Left colon (tissue), 2 donors: ENCODE measurements at regions not wholly inside any gene's neighbourhood (a gene's known extent, or its start where the extent isn't known, plus 50 kb on each side); places are given as distances from the start of the nearest gene placed in this dataset.
"Not testable (repeated sequence)": the region's sequence is repeated elsewhere in the genome, so short reads cannot be mapped to it uniquely, and the experiment has no call there.

Experiments used
- ATAC-seq: fragments of 200-7000 bp; cut with Tn5 transposase; one replicate; pipeline ENCODE4 v1.9.1; 2020; ENCODE audit warnings: mild to moderate bottlenecking, moderate library complexity
- DNase-seq, 2 donors: peaks; one replicate each; pipeline ENCODE4 v3.0.0-alpha.2; 2020
- intact Hi-C, 2 donors: fragments of 100-400 bp; cut with DNase I in 1 of 2; cut with micrococcal nuclease in 1 of 2; formaldehyde crosslinking; loops; one replicate each; pipeline versions ENCODE4 v1.11.2 to v1.14.0; 2022; cut with DNase I, micrococcal nuclease
- donor health status: DM: no; HTN: no; CAD: no.
- donor health status: DM: yes; HTN: yes; CAD: no.

- DNase-seq, result no peak
- ATAC-seq, result no peak
- intact Hi-C loops, result no loop called here
These were observed 471.2 kb upstream of the ACTBL2 start for GRCh38 chr5:57953792-57954191.

DNA sequence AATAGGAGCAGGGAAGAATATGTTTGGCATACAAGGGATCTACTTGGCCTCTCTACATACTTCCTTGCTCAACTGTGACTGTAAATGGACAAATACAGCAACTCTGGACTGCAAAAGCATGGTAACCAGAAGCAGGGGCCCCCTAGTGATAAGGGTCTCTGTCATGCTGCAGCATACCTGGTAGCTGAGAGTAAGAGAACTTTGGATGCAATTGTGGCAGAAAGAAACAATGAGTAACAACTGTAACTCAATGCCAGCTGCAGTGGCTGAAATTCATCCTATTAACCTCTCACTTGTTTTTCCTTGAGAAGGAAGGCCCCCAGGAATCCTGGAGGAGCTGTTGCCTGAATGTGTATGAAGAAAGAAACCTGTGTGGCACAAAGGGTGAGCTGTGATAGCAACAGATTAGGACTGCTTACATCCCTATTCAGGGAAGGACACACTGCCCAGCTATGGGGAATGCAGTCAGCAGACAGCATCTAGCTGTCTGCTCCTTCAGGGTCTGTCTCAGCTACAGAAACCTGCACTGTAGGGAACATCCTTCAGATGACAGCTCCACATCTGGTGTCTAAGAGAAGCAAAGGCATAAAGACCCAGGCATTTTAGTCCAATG, 468.1 kb upstream of the ACTBL2 start:
- DNase-seq (no peak), ATAC-seq (no peak)
- intact Hi-C loops, result no loop called here

GRCh38 chr5:57948091-57948490, 465.5 kb upstream of the ACTBL2 start:
- intact Hi-C loops, result no loop called here
- ATAC-seq, result peak; percentile 52
- no peak for DNase-seq

GRCh38 chr5:57947181-57947580, 464.6 kb upstream of the ACTBL2 start:
- no peak for ATAC-seq
- intact Hi-C loops, result no loop called here
- no peak for DNase-seq

GRCh38 chr5:57940879-57941278, 458.3 kb upstream of the ACTBL2 start:
- intact Hi-C loops, result no loop called here
- ATAC-seq (no peak), DNase-seq (no peak)

- DNase-seq, result no peak
- intact Hi-C loops, result no loop called here
- ATAC-seq, result no peak
These were observed 457.6 kb upstream of the ACTBL2 start for GRCh38 chr5:57940236-57940635.

DNA sequence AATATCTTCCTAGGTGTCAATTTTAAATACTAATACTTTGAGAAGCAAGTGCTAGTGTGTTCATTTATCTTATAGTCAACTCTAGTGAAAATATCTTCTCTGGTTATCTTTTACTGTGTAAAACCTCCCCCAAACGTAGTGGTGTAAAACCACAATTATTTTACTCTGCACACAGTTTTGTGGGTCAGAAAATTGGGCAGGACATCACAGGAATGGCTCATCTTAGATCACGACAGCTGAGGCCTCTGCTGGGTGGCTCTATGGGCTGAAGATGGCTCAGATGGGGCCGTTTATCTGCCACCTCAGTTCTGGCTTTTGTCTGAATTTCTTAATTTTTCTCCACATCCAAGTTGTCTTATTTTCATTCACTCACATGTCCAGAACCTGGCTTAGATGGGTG, 457.2 kb upstream of the ACTBL2 start:
- ATAC-seq, result no peak
- DNase-seq, result no peak
- intact Hi-C loops, result no loop called here

DNA sequence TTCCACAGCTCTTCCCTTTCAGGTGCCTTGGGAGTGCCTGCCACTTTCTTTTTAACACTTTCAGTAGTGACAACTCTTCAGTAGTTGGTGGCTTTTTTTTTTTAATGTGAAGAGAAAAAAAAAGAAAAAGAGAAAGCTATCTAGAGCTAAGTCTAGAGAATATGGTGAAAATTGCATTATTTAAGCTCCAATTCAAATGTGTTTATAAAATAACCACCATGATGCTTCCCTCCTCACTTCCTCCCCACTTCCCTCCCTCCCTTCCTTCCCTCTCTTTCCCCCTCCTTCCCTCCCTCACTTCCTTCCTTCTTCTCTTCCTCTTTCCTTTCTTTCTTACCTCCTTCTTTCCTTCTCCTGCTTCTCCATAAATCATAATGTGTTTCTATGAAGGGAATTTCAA, 456.7 kb upstream of the ACTBL2 start:
- DNase-seq (no peak), ATAC-seq (no peak)
- intact Hi-C loops, result no loop called here

GRCh38 chr5:57938174-57938557, 455.6 kb upstream of the ACTBL2 start:
- ATAC-seq, result no peak
- no peak for DNase-seq
- intact Hi-C loops, result no loop called here

DNA sequence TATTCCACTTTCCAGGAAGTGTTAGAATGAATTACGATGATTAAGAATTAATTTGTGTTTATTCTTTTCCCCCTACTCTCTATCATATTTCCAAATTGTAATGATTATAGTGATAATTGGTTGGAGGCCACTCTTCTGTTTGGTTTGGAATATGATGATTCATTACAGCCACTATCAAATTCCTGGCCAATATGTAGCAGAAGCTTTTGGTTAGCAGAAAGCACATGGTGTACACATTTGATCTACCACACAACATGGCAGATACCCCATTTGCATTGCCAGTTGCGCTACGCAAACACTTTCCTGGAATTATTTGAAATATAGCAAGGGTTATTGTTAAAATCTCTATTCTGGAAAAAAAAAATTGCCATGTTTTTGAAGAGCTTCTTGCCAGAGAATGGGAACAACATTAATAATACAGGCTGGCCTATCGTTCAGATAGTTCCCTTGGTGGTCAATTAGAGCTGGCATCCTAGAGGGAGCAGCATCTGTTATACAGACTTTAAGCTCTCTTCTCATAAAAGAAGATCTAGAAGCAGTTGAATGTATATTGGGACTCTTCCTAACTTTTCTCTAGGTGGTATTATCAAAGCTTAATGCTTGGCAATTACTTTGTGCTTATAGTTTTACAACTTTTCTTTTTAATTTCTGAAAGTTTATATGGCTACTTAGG, 455.0 kb upstream of the ACTBL2 start:
- ATAC-seq (no peak), DNase-seq (no peak)
- intact Hi-C loops, result no loop called here

GRCh38 chr5:57937025-57937424, 454.4 kb upstream of the ACTBL2 start:
- intact Hi-C loops, result no loop called here
- ATAC-seq, result no peak

DNA sequence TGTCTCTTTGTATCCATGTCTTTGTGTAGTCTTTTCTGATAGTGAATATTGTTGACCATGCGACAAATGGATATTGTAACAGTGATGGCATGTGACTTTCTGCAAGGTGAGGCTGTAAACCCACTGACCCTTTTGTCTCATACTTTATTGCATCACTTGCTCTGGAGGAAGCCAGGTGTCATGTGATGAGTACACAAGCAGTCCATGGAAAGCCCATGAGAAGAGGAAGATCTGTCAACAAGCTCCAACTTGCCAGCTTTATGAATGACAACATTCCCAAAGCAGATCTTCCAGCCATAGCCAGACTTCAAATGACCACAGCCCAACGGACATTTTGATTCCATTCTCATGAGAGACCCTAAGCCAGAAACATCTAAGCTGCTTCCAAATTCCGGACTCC, 450.1 kb upstream of the ACTBL2 start:
- DNase-seq, result no peak
- intact Hi-C loops, result no loop called here
- no peak for ATAC-seq

More at GRCh38 chr5:57937025-57937424, 454.4 kb upstream of the ACTBL2 start:
- DNase-seq, result no peak

DNA sequence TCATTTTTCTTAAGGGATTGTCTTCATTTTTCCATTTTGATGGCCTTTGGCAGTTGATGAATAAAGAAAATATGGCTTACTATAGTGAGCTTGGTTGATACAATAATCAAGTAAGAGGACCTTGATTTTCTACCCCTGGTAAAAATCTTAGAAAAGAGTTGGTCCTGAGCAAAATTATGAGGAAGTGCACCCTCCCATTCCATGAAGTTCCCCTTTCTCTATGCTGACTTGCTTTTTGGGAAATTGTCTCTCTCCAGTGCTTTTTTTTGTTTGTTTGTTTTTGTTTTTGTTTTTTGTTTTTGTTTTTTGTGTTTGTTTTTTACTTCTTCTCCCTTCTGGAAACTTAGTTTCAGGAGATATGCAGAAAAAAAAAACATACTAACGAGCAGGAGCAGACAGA, 449.2 kb upstream of the ACTBL2 start:
- no peak for DNase-seq
- ATAC-seq, result no peak
- intact Hi-C loops, result no loop called here

DNA sequence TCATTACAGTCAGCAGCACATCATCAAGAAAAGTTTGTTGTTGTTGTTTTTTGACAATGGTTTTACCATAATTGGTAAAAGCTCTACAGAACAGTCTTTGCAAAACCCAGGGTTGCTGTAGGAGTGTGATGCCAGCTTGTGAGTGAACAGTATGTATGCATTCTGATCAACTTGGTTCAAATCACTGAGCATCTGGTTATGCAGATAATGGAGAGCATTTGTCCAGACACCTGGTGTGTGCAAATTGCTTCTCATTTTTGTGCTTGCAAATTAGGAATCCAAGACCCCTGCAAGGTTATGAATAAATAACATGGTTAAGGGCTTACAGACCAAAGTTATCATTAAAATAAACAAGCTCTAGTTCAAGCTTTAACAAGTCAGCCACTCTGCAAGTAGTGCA, 448.7 kb upstream of the ACTBL2 start:
- DNase-seq, result no peak
- ATAC-seq, result no peak
- intact Hi-C loops, result no loop called here

DNA sequence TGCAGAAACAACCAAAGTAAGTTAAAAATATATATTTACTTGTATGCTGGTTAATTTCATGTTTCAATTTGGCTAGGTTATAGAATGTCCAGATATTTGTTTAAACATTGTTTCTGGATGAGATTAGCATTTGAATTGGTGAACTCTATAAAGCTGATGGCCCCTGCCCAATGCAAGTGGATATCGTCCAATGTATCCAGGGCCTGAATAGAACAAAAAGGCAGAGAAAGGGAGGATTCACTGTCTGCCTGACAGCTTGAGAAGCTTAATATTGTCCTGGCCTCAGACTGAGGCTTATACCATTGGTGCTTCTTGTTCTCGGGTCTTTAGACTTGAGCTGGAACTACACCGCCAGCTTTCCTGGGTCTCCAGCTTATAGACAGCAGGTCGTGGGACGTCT, 446.7 kb upstream of the ACTBL2 start:
- ATAC-seq (no peak), DNase-seq (no peak)
- intact Hi-C loops, result no loop called here

DNA sequence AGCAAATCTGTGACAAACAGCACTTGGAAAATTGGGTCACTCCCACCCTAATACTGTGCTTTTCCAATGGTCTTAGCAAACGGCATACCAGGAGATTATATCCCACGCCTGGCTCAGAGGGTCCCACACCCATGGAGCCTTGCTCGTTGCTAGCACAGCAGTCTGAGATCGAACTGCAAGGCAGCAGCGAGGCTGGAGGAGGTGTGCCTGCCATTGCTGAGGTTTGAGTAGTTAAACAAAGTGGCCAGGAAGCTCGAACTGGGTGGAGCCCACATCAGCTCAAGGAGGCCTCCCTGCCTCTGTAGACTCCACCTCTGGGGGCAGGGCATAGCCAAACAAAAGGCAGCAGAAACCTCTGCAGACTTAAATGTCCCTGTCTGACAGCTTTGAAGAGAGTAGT, 440.5 kb upstream of the ACTBL2 start:
- ATAC-seq, DNase-seq, intact Hi-C loops: not testable (repeated sequence)

DNA sequence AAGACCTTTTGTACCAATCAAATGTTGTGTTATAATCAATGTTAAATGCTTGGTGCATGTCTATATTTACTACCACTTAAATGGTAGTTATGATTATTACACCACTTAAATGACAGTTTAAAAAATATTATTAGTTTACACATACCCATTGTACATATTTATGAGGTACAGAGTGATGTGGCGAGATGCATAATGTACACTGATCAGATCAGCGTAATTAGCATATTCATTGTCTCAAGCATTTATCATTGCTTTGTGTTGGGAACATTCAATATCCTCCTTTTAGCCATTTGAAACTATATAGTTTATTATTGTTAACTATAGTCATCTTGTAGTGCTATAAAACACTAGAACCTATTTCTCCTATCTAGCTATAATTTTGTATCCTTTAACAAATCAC, 434.4 kb upstream of the ACTBL2 start:
- ATAC-seq, result no peak
- no peak for DNase-seq
- intact Hi-C loops, result no loop called here

DNA sequence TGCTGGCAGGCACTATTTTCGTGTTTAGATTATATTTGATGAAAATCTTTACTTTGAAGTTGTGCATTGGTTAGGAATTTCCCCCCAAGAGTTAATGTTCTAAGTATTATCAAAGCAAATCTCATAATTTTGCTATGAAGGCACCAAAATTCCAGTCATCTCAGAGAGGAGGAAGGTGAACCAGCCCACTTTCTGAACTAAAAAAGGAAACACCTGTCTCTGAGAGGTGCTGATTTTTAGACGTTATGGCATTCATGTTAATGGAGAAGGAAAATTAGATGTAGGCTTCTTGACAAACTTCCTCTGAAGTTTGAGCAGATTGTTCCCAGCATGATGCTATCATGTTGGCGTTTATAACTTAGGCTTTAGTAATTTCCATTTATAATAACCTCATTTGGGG, 432.9 kb upstream of the ACTBL2 start:
- DNase-seq, result no peak
- intact Hi-C loops, result no loop called here
- no peak for ATAC-seq

DNA sequence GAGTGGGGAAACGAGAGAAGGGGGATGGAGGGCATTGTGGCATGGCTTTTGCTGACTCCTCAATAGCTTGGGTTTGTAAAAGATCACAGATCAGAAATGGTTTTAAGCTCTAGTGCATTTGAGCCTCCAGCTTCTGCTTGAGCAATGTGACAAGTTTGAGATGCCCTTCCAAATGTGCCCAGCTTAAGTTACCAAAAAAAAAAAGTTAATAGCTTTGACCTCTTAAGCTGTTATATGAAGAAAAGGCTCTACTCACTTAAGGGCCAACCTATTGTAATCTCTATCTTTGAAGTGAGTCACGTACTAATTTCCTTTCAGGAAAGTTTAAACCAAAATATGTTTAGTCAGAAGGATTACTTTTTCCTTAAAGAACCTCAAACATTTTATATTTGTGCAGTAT, 428.8 kb upstream of the ACTBL2 start:
- intact Hi-C loops, result no loop called here
- no peak for ATAC-seq
- DNase-seq, result no peak

- DNase-seq (no peak), ATAC-seq (no peak)
- intact Hi-C loops, result no loop called here
These were observed 424.1 kb upstream of the ACTBL2 start for GRCh38 chr5:57906671-57907070.

DNA sequence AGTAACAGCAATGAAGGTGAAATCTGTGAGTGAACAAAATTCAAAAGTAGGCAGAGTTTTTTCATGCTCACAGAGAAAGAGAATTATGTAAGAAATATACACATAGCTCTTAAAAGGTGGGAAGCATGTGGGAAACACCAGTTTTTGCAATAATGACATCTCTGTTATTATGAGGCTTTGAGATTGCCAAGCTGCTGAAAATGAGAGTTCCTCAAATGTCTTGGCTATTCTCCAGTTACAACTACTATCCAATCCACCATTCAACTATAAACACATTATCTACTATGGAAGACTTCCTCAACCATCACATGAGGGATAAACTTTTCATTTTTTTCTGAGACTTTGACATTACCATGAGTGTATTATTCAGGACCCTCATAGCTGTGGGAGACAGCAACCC, 420.8 kb upstream of the ACTBL2 start:
- intact Hi-C loops, result no loop called here
- ATAC-seq (no peak), DNase-seq (no peak)
